Adrenal gland (tissue), 9 donors: ENCODE measurements at regions not wholly inside any gene's neighbourhood (a gene's known extent, or its start where the extent isn't known, plus 50 kb on each side); places are given as distances from the start of the nearest gene placed in this dataset.

Experiments
- DNase-seq, 7 donors: peaks; one replicate each; pipeline ENCODE4 v3.0.0-alpha.2; 2019 to 2020
- H3K27ac ChIP-seq, 5 donors: fragments of 200-600 bp; sonication (generic) in 4 of 5; 1 replicate in 3 of 5; 2 replicates in 2 of 5; pipeline versions ENCODE4 v1.5.1 to v1.8.0; 2016 to 2020; ENCODE audit warnings: mild to moderate bottlenecking in 1 of 5
- H3K27me3 ChIP-seq: fragments of 200-600 bp; 2 replicates; pipeline ENCODE4 v1.8.0; 2021
- H3K36me3 ChIP-seq, 2 donors: fragments of 200-600 bp; replicated peaks in 1 of 2; 1 replicate in 1 of 2; 2 replicates in 1 of 2; pipeline versions ENCODE4 v1.5.1 to v1.8.0; 2018 to 2022
- H3K4me1 ChIP-seq, 2 donors: fragments of 200-600 bp; replicated peaks in 1 of 2; 1 replicate in 1 of 2; 2 replicates in 1 of 2; pipeline versions ENCODE4 v1.5.1 to v1.8.0; 2018 to 2021
- H3K4me3 ChIP-seq, 4 donors: fragments of 200-600 bp; sonication (generic) in 3 of 4; one replicate each; pipeline ENCODE4 v1.5.1; 2016 to 2018
- H3K9me3 ChIP-seq, 3 donors: fragments of 200-600 bp; sonication (generic) in 1 of 3; replicated peaks in 1 of 3; 1 replicate in 2 of 3; 2 replicates in 1 of 3; pipeline versions ENCODE4 v1.5.1 to v1.8.0; 2016 to 2021
- CTCF ChIP-seq, 6 experiments: fragments of 450-650 bp in 4 of 6; fragments of 200-600 bp in 2 of 6; sonication (generic) in 1 of 6; IDR thresholded peaks; 1 replicate in 5 of 6; 2 replicates in 1 of 6; pipeline versions ENCODE4 v1.5.1 to v1.8.0; 2016 to 2021; ENCODE audit warnings: antibody characterized with exemption in 6 of 6, mild to moderate bottlenecking in 2 of 6, moderate library complexity in 1 of 6
- POLR2A ChIP-seq, 2 donors: fragments of 450-650 bp; IDR thresholded peaks; one replicate each; pipeline ENCODE4 v1.6.1; 2017; ENCODE audit warnings: antibody characterized with exemption in 2 of 2, mild to moderate bottlenecking in 2 of 2, moderate library complexity in 1 of 2
- WGBS, 4 donors: extraction: QIAGEN DNeasy Blood & Tissue Kit in 2 of 4; methylation state at CpG; one replicate each; pipeline versions ENCODE4 v1.1.5 to v1.1.7; 2013 to 2017; 5-methylcytosine and 5-hydroxymethylcytosine counted together
- intact Hi-C, 2 donors: fragments of 100-400 bp; cut with DNase I; formaldehyde crosslinking; loops; one replicate each; pipeline versions ENCODE4 v1.14.1 to v1.15.0; 2022 to 2023
- donor health status: healthy with polysubstance abuse.
- donor health status: Bipolar disorder and iron deficiency.
- donor health status: DM: yes; HTN: yes; CAD: no.
- donor health status: DM: no; HTN: no; CAD: no.
- donor health status: DM: no; HTN: no; CAD: no.

DNA sequence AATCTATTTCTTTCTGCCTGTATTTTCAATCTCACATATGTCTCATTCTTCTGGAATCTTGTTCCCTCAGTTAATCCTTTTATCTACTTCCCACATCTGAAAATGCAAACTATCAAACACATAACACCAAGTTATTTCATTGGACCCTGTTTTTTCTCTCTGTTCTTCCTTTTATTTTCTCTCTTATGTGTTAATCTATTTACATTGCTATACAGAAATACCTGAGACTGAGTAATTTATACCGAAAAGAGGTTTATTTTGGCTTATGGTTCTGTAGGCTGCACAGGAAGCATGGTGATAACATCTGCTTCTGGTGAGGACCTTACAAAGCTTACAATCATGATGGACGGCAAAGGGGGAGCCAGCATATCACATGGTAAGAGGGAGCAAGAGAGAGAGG is 247.6 kb downstream of the TGFB2 start:
- 60 to 68% (median 61%) methylated on average over 2 of the region's 2 CpGs for WGBS, 4 donors
- H3K36me3 ChIP-seq: no peaks in the 10 kb centered on the region
- no peaks in the 10 kb centered on the region for H3K27me3 ChIP-seq
- no peaks in the 10 kb centered on the region for H3K9me3 ChIP-seq
- H3K4me3 ChIP-seq: no peak overlapping the region
- no peak for DNase-seq
- no peaks in the 10 kb centered on the region for H3K4me1 ChIP-seq
- no peak overlapping the region for H3K27ac ChIP-seq
- intact Hi-C loops: no loop called here
- no peak for TF ChIP-seq POLR2A (IDR thresholded peaks at IDR 0.05)
- TF ChIP-seq CTCF (IDR thresholded peaks at IDR 0.05): no peak

- Histone ChIP-seq H3K4me1 (no peaks in the 10 kb centered on the region), H3K27me3 (no peaks in the 10 kb centered on the region), H3K9me3 (no peaks in the 10 kb centered on the region), H3K27ac (no peak overlapping the region), H3K4me3 (no peak overlapping the region), H3K36me3 (no peaks in the 10 kb centered on the region)
- DNase-seq: no peak
- TF ChIP-seq POLR2A (IDR thresholded peaks at IDR 0.05): no peak
- no peak for TF ChIP-seq CTCF (IDR thresholded peaks at IDR 0.05)
- 90 to 94% (median 91%) methylated on average over 3 of the region's 3 CpGs for WGBS, 4 donors
- intact Hi-C loops: no loop called here
These were observed 255.8 kb downstream of the TGFB2 start for GRCh38 chr1:218600968-218601367.

GRCh38 chr1:218604217-218604616 is 259.1 kb downstream of the TGFB2 start:
- TF ChIP-seq POLR2A (IDR thresholded peaks at IDR 0.05) (no peak), CTCF (IDR thresholded peaks at IDR 0.05) (no peak)
- Histone ChIP-seq H3K36me3 (no peaks in the 10 kb centered on the region), H3K27me3 (no peaks in the 10 kb centered on the region), H3K4me1 (no peaks in the 10 kb centered on the region), H3K4me3 (no peak overlapping the region), H3K9me3 (no peaks in the 10 kb centered on the region), H3K27ac (no peak overlapping the region)
- DNase-seq: no peak
- intact Hi-C loops: no loop called here
- 70 to 100% (median 88%) methylated on average over 1 of the region's 1 CpG for WGBS, 4 donors

DNA sequence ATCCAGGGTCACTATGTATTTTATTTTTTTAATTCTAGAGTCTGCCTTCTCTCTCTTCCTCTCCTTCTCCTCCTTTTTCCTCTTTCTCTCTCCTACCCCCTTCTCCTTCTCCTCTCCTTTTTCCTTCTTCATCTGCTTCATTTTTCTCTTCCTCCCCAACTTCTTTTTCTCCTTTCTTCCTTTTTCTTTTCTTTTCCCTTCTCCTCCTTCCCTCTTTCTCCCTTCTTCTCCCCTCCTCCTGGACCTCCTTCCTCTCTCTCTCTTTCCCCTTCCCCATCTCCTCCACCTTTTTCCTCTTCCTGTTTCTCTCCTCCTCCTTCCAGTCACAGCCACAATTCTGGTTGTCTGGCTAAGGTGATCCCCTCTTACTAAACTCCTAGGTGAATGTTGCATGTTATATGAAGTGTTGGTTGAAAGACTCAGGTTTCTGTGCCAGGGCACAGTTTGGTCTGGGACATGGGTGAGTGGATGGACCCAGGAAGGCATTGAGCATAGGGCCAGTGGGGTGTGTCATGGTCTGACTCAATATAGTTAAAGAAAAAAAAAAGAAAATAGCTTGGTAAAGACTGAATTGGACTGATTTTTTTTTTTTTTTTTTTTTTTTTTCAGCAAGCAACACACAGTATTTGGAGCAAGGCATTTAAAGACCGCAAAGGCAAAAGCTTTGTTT is 266.9 kb downstream of the TGFB2 start:
- WGBS, 4 donors: 86 to 100% (median 93%) methylated on average over 1 of the region's 1 CpG
- intact Hi-C loops: no loop called here
- Histone ChIP-seq H3K9me3 (no peaks in the 10 kb centered on the region), H3K27ac (no peak overlapping the region), H3K36me3 (no peaks in the 10 kb centered on the region), H3K27me3 (no peaks in the 10 kb centered on the region), H3K4me3 (no peak overlapping the region), H3K4me1 (no peaks in the 10 kb centered on the region)
- TF ChIP-seq POLR2A (IDR thresholded peaks at IDR 0.05) (no peak), CTCF (IDR thresholded peaks at IDR 0.05) (no peak)
- DNase-seq: no peak
